GM18867 (cell line): ENCODE measurements at regions not wholly inside any gene's neighbourhood (a gene's known extent, or its start where the extent isn't known, plus 50 kb on each side); places are given as distances from the start of the nearest gene placed in this dataset.

Experiments
- ATAC-seq: cut with Tn5 transposase; IDR thresholded peaks from one replicate; pipeline ENCODE4 v1.9.1; 2021; ENCODE audit warnings: mild to moderate bottlenecking, moderate library complexity; ENCODE audit not compliant: unreplicated experiment

DNA sequence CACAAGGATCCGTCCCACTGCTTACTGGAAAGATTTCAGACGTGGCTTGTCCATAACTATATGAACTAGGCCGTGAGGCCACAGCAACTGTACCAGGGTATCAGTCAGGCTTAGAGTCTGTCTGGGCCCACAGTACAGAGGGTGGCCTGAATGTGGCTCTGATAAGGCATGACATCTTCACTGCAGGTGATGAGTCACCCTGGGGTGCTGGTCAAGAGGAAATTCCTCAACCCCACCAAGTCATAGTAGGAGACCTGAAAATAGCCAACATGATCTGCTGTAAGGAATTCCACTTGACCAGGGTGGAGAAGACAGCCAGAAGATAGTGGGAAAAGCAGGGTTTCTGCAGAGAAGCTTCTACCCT is 107.7 kb downstream of the INHBB start:
- ATAC-seq: no peak

GRCh38 chr2:120454654-120455385 is 108.9 kb downstream of the INHBB start:
- ATAC-seq: no peak

DNA sequence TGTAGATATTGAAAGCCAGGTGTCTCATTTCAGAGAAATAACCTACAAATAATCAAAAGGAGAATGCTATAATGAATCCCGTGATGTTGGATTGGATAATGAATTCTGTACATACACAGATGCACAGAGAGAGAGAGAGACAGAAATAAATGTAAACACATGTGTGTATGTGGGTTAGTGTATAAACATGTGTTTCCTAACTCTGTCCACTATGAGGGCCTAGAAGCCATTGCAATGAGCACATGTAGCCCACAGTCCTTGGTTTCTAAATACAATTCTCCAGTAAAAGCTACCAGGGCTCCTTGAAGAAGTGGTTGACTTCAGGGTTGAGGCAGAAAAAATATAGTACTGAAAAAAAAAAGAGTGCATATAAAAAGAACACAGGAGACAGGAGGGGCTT is 109.5 kb downstream of the INHBB start:
- ATAC-seq: no peak

GRCh38 chr2:120456867-120457266 is 110.9 kb downstream of the INHBB start:
- no peak for ATAC-seq

GRCh38 chr2:120460511-120460910 is 114.6 kb downstream of the INHBB start:
- ATAC-seq: no peak

GRCh38 chr2:120461092-120461491 is 115.2 kb downstream of the INHBB start:
- no peak for ATAC-seq

DNA sequence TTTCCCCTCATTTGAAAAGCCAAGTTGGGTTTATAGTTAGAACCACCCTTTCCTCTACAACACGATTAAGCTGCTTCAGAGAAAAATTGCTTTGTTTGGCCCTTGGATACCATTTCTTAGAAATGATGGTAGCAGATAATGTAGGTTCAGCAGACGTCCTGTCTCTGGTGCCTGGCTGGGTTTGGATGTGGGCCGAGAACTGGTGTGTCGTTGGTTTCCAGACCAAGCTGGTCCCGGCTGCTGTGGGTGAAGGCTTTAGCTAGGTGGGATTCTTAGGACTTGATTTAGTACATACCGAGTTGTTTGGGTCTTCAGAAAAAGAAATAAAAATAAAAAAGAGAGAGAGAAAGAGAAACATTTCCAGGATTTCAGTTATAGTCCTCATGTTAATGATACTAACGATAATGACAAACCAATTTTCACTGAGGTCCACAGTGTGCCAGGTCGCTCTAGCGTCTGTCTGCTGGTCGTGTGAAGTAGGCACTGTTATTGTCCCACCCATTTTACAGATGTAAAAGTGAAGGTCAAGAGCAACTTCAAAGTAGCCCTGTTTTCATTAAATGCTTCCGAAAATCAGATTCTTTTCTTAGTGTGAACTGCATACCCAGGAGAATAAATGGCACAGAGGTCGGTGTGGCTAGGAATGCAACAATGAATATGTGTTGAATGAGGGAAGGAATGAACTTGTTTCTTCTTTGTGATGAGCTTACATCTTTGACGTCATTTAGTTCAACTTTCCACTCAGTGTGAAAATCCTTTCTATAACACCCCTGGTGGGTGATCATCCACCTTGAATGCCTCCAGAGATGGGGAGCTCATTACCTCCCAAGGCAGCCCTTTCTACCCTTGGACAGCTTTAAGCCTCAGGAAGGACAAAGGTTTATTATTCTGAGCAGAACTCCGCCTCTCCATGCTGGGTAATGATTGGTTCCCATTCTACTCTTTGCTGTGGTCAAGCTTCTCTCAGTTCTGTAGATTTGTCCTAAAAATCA is 115.9 kb downstream of the INHBB start:
- no peak for ATAC-seq

GRCh38 chr2:120463527-120463926 is 117.6 kb downstream of the INHBB start:
- ATAC-seq: no peak

- no peak for ATAC-seq
Observed at GRCh38 chr2:120463996-120464395, 118.1 kb downstream of the INHBB start.

DNA sequence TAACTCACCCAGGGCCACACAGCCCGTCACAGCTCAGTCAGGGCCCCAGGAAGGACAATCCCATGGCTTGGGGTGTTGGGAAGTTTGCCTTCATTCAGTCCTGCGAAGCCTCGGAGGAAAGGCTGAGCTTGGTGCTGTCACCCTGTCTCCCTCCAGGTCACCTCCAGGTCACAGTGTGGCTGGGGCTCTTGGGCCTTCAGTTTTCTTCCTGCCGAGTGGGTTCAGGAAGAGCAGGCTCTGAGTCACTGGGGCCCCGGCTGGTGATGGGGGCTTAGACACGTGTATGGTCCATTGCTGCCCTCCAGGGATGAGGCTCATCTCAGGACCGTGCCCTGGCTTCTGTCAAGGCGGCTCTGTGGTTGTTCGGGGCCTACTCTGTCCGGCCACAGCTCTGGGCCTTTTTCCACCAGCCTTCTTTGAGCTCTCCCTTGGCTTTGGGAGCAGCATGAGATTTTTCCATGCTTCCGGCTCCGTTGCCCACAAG is 118.6 kb downstream of the INHBB start:
- no peak for ATAC-seq

DNA sequence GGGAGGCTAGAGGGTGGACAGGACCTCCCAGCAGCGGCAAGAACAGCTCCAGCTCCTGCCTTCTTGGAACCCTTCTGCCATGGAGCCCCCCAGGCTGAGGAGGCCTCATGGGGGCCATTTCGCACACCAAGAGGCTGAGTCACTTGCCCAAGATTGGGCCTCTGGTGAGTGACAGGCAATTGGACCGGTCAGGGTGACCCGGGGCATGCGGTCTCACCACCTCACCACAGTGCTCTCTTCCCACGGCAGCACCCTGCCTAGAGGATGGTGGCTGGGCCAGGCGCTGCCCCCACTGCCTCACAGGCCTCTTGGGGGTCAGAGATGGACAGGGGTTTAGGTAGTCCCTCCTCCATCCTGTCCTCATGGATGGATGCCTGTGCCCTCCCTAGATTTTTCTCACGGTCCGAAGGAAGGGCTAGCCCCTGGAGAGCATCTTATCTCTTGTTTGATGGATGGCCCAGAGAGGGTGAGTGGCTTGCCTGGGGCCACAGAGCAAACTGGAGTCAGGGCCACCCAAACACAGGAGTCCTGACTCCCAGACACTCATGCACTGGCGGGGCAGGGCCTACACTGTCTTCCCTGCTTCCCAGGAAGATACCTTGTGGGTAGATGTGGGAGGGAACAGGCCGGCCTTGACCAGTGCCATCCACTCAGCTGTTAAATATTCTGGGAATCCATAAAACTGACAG is 119.2 kb downstream of the INHBB start:
- ATAC-seq: no peak

- no peak for ATAC-seq
Observed at GRCh38 chr2:120465701-120465988, 119.7 kb downstream of the INHBB start.

- ATAC-seq: no peak
Observed at GRCh38 chr2:120465989-120466703, 120.2 kb downstream of the INHBB start.

- no peak for ATAC-seq
Observed at GRCh38 chr2:120466704-120467054, 120.7 kb downstream of the INHBB start.

DNA sequence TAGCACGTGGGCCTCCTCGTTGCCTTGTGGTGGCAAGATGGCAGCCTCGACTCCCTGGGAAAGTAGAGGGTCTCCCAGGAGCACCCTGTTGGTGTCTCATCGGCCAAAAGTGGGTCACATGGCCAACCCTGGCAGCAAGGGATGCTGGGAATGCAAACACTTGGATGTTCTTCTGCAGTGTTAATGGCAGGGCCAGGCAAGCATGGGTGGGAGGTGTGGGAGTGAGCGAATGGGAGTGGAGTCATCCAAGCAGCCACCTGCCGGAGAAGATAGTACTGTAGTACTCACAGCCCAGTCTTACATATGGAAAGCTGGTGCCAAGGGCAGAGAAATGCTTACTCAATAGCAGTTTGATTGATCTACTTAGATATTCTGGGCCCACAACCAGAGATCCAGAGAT is 122.2 kb downstream of the INHBB start:
- no peak for ATAC-seq

- no peak for ATAC-seq
Observed at GRCh38 chr2:120469426-120469825, 123.5 kb downstream of the INHBB start.

DNA sequence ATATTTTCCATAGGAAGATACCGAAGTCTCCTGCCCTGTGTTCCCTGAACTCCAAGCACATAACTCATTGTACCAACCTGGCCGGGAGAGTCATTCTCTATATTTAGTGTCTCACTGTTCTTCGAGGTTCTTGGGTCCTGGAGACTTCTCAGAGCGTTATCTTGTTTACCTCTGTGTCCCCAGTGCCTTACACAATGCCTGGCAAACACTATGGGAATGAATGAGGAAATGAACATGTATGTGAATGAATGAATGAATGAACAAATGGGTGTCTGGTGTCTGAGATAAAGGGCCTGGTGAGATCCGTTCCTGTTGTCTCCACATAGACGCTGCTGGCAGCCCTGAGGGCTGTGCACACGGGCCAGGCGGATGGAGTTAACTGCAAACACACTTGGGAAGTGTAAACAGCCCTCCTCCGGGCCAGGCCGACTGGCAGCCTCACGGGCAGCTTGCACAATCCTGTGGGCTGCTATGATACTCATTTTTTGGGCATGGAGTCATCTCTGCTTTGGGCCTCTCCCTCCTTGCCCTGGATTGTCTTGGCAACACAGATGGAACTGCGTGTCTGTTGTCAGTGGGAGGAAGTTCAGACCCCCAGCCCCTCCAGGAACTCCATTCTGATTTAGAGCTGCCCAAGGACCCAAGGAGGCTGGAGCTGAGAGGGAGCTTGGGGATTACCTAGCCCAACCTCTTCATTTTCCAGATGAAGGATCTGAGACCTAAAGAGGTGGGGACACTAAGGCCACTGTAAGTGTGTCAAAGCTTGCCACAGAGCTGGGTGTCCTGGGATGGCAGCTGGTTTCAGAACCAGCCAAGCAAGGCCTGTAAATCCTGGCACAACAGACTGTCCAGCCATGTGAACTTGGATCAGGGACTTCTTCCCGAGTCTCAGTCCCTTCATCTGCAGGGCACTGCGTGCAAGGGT is 124.4 kb downstream of the INHBB start:
- no peak for ATAC-seq

- no peak for ATAC-seq
Observed at GRCh38 chr2:120471166-120471565, 125.2 kb downstream of the INHBB start.

GRCh38 chr2:120472031-120472430 is 126.1 kb downstream of the INHBB start:
- ATAC-seq: no peak

DNA sequence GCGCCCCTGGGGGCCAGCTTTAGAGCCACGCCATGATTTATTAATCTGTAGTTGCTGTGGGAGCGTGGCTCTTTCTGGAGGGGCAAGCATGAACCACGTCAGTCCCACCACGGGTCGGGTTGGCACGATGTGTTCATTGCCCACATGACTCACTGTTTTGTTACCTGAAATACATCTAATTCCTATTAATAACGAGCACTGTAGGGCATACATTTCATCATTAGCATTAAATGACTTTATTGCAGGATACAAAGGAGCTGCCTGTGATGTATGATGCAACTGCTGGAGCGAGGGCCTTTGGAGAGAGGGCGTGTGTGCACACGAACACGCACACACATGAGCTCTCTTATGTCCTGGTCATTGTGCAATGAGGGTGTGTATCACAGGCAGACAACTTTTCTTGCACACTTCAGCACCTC is 127.0 kb downstream of the INHBB start:
- ATAC-seq: no peak
